ENCODE measurements at regions not wholly inside any gene's neighbourhood (a gene's known extent, or its start where the extent isn't known, plus 50 kb on each side); places are given as distances from the start of the nearest gene placed in this dataset.
"Not testable (repeated sequence)": the region's sequence is repeated elsewhere in the genome, so short reads cannot be mapped to it uniquely, and the experiment has no call there.

- not testable (repeated sequence) for TF ChIP-seq CTCF (conservative IDR thresholded peaks at IDR 0.05 in 1 of 2, IDR thresholded peaks at IDR 0.05 in 1 of 2; ENCODE audit: low read depth in 1 of 2, low read length in 2 of 2); EZH2 (IDR thresholded peaks at IDR 0.05; ENCODE audit: low read length, missing control alignments)
Observed at GRCh38 chr11:25486338-25486737, 845.6 kb upstream of the ANO3 start.

All from fibroblast of lung (primary cell).